K562 (cell line): ENCODE measurements at regions not wholly inside any gene's neighbourhood (a gene's known extent, or its start where the extent isn't known, plus 50 kb on each side); places are given as distances from the start of the nearest gene placed in this dataset.

Experiments used
- CTCF ChIP-seq, 3 experiments: IDR thresholded peaks in 2 of 3; conservative IDR thresholded peaks in 1 of 3; 2 replicates each; pipeline ENCODE4 v1.5.1; 2011 to 2012; ENCODE audit warnings: low read length in 3 of 3, mild to moderate bottlenecking in 3 of 3, control low read depth in 2 of 3, improper control_type of control experiment in 1 of 3, inconsistent platforms in 1 of 3, low read depth in 1 of 3, mixed read lengths in 1 of 3, moderate library complexity in 1 of 3; ENCODE audit not compliant: insufficient read depth in 2 of 3
- FOXK2 ChIP-seq, 2 experiments: fragments of 450-650 bp; IDR thresholded peaks in 1 of 2; conservative IDR thresholded peaks in 1 of 2; 2 replicates each; pipeline ENCODE4 v1.6.1; 2016; ENCODE audit warnings: low read depth in 2 of 2, mild to moderate bottlenecking in 1 of 2
- HNRNPK ChIP-seq: fragments of 200-400 bp; formaldehyde crosslinking; IDR thresholded peaks from one replicate; pipeline ENCODE4 v1.6.1; 2018; ENCODE audit warnings: mild to moderate bottlenecking, low read depth, low read length; ENCODE audit not compliant: poor library complexity, severe bottlenecking
- POLR2A ChIP-seq: fragments of 450-650 bp; conservative IDR thresholded peaks from 2 replicates; pipeline ENCODE4 v1.6.1; 2016
- U2AF2 ChIP-seq: fragments of 200-400 bp; formaldehyde crosslinking; optimal IDR thresholded peaks from 2 replicates; pipeline ENCODE3; 2017; ENCODE audit warnings: low read depth, mild to moderate bottlenecking, low read length
- ZKSCAN8 ChIP-seq: fragments of 200-800 bp; sonication (Bioruptor generic); IDR thresholded peaks from 2 replicates; pipeline ENCODE4 v1.6.1; 2016; ENCODE audit warnings: missing genetic modification characterization, missing compliant biosample characterization
- ZNF644 ChIP-seq: fragments of 200-800 bp; sonication (Bioruptor generic); IDR thresholded peaks from 2 replicates; pipeline ENCODE4 v1.6.1; 2016; ENCODE audit warnings: low read depth, missing genetic modification characterization, missing compliant biosample characterization

- TF ChIP-seq FOXK2 (conservative IDR thresholded peaks at IDR 0.05 in 1 of 2, IDR thresholded peaks at IDR 0.05 in 1 of 2; ENCODE audit: low read depth in 2 of 2) = no peak
- no peak for TF ChIP-seq ZKSCAN8 (CRISPR knock-in tag)
- no peak for TF ChIP-seq CTCF (IDR thresholded peaks at IDR 0.05 in 2 of 3, conservative IDR thresholded peaks at IDR 0.05 in 1 of 3; ENCODE audit: insufficient read depth in 2 of 3, low read depth in 1 of 3, low read length in 3 of 3)
- TF ChIP-seq POLR2A = no peak
- TF ChIP-seq HNRNPK = no peak
- no peak for TF ChIP-seq U2AF2
- TF ChIP-seq ZNF644 (tag) = no peak
Measured at GRCh38 chr6:22030730-22031619, 265.9 kb downstream of the PRL start.
